Dendritic cell treated with granulocyte-macrophage colony-stimulating factor and Interleukin-4, amounts not matched to agents 40 ng/mL and 50 ng/mL, for 4 days (primary cell): ENCODE measurements at regions not wholly inside any gene's neighbourhood (a gene's known extent, or its start where the extent isn't known, plus 50 kb on each side); places are given as distances from the start of the nearest gene placed in this dataset.

Experiments used
- H3K27ac Mint-ChIP-seq: one replicate; pipeline ENCODE4 v1.8.0; 2022; ENCODE audit warnings: mild to moderate bottlenecking, mixed read lengths
- H3K27me3 Mint-ChIP-seq: one replicate; pipeline ENCODE4 v1.8.0; 2022; ENCODE audit warnings: mild to moderate bottlenecking, mixed read lengths
- H3K36me3 Mint-ChIP-seq: one replicate; pipeline ENCODE4 v1.8.0; 2022; ENCODE audit warnings: low read depth, mixed read lengths
- H3K4me1 Mint-ChIP-seq: one replicate; pipeline ENCODE4 v1.8.0; 2022; ENCODE audit warnings: low read depth, mixed read lengths
- H3K4me3 Mint-ChIP-seq: one replicate; pipeline ENCODE4 v1.8.0; 2022; ENCODE audit warnings: mild to moderate bottlenecking, moderate library complexity, mixed read lengths
- H3K9me3 Mint-ChIP-seq: one replicate; pipeline ENCODE4 v1.8.0; 2022; ENCODE audit warnings: mixed read lengths
- intact Hi-C: fragments of 100-400 bp; cut with micrococcal nuclease; formaldehyde crosslinking; loops from one replicate; pipeline ENCODE4 v1.15.0; 2022

DNA sequence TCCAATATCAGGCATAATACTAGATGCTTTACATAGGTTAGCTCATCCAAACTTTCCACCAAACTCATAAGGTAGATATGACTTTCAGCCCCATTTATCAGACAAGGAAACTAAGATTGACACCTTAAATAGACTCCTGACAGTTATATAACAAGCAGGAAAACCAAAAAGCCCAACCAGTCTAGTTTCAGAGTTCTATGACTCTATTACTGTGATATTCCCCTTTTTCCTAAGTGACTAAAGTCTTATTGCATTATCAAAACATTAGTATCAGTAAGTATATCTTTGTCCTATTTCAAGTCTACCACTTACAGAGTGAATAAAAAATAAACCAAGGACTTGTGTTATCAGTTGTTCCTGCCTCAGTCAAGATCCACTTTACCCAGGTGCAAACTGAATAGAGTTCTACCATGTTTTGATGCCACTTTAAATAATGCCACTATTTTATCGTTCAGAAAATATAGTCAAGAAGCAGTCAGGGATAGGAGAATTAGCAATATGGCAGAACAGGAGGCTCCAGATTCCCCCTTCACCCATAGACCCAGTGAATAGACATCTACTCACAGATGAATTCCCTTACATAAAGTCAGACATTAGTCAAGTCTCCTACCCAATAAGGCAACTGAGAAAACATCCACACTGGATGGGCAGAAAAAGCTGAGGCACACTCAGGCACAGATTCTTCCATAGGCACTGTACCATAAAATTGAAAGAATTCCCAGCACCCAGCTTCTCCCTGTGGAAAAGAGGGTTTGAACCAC is 74.1 kb downstream of the CRPPA start:
- H3K4me3 Mint-ChIP-seq = no peak overlapping the region
- no peaks in the 10 kb centered on the region for H3K4me1 Mint-ChIP-seq
- H3K27me3 Mint-ChIP-seq = no peaks in the 10 kb centered on the region
- intact Hi-C loops = no loop called here
- no peaks in the 10 kb centered on the region for H3K36me3 Mint-ChIP-seq
- no peak overlapping the region for H3K27ac Mint-ChIP-seq
- H3K9me3 Mint-ChIP-seq = peaks cover 30% of the 10 kb centered on the region

- Mint-ChIP-seq H3K27ac (no peak overlapping the region), H3K4me3 (no peak overlapping the region), H3K4me1 (no peaks in the 10 kb centered on the region), H3K27me3 (no peaks in the 10 kb centered on the region), H3K36me3 (no peaks in the 10 kb centered on the region), H3K9me3 (peaks cover 35% of the 10 kb centered on the region)
- intact Hi-C loops = no loop called here
These were observed 75.1 kb downstream of the CRPPA start for GRCh38 chr7:16345979-16346958.

DNA sequence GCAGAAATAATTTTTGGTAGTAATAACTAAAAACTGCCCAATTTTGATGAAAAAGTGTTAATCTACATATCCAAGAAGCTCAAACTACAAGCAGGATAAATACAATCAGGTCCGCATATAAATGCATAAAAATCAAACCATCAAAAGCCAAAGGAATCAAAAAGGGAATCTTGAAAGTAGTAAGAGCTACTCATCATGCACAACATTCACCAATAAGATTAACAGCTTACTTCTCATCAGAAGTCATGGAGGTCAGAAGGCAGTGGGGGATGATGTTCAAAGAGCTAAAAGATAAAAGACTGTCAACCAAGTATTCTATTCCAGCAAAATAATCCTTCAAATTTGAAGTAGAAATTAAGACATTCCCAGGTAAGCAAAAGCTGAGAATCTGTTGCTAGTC is 76.4 kb downstream of the CRPPA start:
- Mint-ChIP-seq H3K27ac (no peak overlapping the region), H3K27me3 (no peaks in the 10 kb centered on the region)
- intact Hi-C loops = no loop called here

GRCh38 chr7:16343612-16344011 is 77.7 kb downstream of the CRPPA start:
- no peak overlapping the region for H3K27ac Mint-ChIP-seq
- intact Hi-C loops = no loop called here

More for the DNA sequence above, 76.4 kb downstream of the CRPPA start:
- H3K36me3 Mint-ChIP-seq = no peaks in the 10 kb centered on the region
- H3K4me3 Mint-ChIP-seq = no peak overlapping the region
- H3K4me1 Mint-ChIP-seq = no peaks in the 10 kb centered on the region
- H3K9me3 Mint-ChIP-seq = peaks cover 35% of the 10 kb centered on the region

DNA sequence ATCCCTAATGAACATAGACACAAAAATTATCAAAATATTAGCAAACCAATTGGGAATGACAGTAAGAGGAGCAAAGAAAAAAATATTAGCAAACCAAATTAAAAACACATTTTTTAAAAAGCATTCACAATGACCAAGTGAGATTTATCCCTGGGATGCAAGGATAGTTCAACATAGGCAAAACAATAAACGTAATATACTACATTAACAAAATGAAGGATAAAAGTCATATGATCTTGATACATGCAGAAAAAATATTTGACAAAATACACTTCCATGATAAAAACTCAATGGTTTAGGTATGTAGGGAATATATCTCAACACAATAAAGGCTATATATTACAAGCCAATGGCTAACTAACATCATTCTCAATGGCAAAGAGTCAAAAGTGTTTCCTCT is 83.3 kb downstream of the CRPPA start:
- Mint-ChIP-seq H3K27me3 (no peaks in the 10 kb centered on the region), H3K27ac (no peak overlapping the region), H3K4me3 (no peak overlapping the region), H3K36me3 (no peaks in the 10 kb centered on the region), H3K9me3 (peaks cover 47% of the 10 kb centered on the region), H3K4me1 (no peaks in the 10 kb centered on the region)
- intact Hi-C loops = no loop called here

More at GRCh38 chr7:16343612-16344011, 77.7 kb downstream of the CRPPA start:
- no peaks in the 10 kb centered on the region for H3K27me3 Mint-ChIP-seq
- H3K4me1 Mint-ChIP-seq = no peaks in the 10 kb centered on the region
- no peak overlapping the region for H3K4me3 Mint-ChIP-seq
- no peaks in the 10 kb centered on the region for H3K36me3 Mint-ChIP-seq
- H3K9me3 Mint-ChIP-seq = peaks cover 26% of the 10 kb centered on the region

GRCh38 chr7:16326106-16326505 is 95.2 kb downstream of the CRPPA start:
- H3K4me3 Mint-ChIP-seq = no peak overlapping the region
- H3K27ac Mint-ChIP-seq = no peak overlapping the region
- no peaks in the 10 kb centered on the region for H3K4me1 Mint-ChIP-seq
- intact Hi-C loops = no loop called here
- peaks cover 19% of the 10 kb centered on the region for H3K9me3 Mint-ChIP-seq
- no peaks in the 10 kb centered on the region for H3K36me3 Mint-ChIP-seq
- H3K27me3 Mint-ChIP-seq = no peaks in the 10 kb centered on the region

DNA sequence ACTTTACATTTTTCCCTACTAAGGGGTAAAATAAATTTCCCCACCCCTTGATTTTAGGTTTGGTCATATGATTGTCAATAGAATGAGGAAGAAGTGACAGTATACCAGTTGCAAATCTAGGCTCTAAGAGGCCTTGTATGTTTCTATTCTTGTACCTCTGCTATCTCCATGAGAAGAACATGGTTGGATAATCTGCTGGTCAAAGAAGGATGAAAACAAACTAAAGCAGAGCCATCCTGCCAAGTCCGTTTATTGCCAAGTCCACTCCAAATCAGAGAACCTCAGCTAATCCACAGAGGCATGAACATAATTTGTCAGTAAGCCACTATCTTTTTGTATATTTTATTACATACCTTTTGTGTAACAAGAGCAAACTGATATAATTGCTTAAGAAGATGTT is 98.0 kb downstream of the CRPPA start:
- Mint-ChIP-seq H3K27me3 (no peaks in the 10 kb centered on the region), H3K9me3 (peaks cover 32% of the 10 kb centered on the region), H3K4me1 (no peaks in the 10 kb centered on the region), H3K4me3 (no peak overlapping the region), H3K36me3 (no peaks in the 10 kb centered on the region), H3K27ac (no peak overlapping the region)
- intact Hi-C loops = no loop called here

- H3K27me3 Mint-ChIP-seq = no peaks in the 10 kb centered on the region
- no peak overlapping the region for H3K27ac Mint-ChIP-seq
- no peak overlapping the region for H3K4me3 Mint-ChIP-seq
- H3K4me1 Mint-ChIP-seq = no peaks in the 10 kb centered on the region
- peaks cover 42% of the 10 kb centered on the region for H3K9me3 Mint-ChIP-seq
- intact Hi-C loops = no loop called here
- no peaks in the 10 kb centered on the region for H3K36me3 Mint-ChIP-seq
These were observed 101.2 kb downstream of the CRPPA start for GRCh38 chr7:16320099-16320660.

- Mint-ChIP-seq H3K9me3 (peaks cover 47% of the 10 kb centered on the region), H3K4me3 (no peak overlapping the region), H3K27ac (no peak overlapping the region), H3K36me3 (no peaks in the 10 kb centered on the region), H3K27me3 (no peaks in the 10 kb centered on the region), H3K4me1 (no peaks in the 10 kb centered on the region)
- intact Hi-C loops = no loop called here
These were observed 102.1 kb downstream of the CRPPA start for GRCh38 chr7:16318989-16319915.

DNA sequence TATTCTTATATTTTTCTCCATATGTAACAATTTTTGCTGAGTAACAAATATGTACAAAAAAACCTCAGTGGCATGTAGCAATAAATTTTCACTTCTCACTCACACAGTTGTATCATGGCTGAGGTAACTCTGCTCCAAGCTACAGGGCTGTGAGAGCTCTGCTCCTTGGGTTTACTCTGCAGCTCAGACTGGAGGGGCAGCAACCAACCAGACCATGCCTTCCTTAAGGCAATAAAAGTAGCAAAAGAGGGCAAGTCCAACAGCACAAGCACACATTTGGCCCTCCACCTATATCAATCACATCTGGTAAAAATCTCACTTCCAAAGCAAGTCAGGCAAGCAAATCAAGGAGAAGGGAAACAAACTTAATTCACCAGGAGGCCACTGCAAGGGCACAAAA is 102.9 kb downstream of the CRPPA start:
- Mint-ChIP-seq H3K36me3 (no peaks in the 10 kb centered on the region), H3K27me3 (no peaks in the 10 kb centered on the region), H3K4me1 (no peaks in the 10 kb centered on the region), H3K4me3 (no peak overlapping the region), H3K9me3 (peaks cover 40% of the 10 kb centered on the region), H3K27ac (no peak overlapping the region)
- intact Hi-C loops = no loop called here

DNA sequence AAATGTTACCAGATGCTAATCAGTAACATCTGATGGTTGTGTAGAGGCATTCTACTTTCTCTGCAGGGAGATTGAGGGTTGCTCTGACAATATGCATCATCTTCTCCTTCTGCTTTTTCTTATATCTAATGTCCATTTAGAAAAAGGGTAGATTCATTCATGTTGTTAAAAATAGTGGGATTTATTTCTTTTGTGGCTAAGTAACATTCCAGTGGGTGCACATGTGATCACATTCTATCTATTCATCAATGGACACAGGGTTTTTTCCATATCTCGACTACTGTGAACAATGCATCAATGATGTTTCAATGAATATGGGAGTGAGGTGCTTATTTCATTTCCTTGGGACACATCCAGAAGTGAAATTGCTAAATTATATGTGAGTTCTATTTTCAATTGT is 103.9 kb downstream of the CRPPA start:
- no peaks in the 10 kb centered on the region for H3K27me3 Mint-ChIP-seq

DNA sequence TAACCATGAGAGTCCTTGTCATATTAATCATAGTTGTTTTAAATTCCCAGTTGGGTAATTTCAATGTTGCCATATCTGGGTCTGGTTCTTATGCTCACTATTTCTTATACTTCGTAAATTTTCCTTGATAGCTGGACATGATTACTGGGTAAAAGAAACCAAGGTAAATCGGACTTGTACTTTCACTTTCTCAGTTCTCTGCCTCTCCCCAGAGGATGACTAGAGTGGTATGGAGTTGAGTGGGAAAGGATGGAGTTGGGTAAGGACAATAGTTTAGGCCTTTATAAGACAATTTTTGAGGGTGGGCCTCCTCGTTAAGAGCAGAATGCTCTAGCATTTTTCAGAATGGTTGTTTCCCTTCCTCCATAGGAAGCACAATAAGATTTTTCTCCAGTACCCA is 106.1 kb downstream of the CRPPA start:
- H3K4me3 Mint-ChIP-seq = no peak overlapping the region
- H3K27ac Mint-ChIP-seq = no peak overlapping the region
- H3K27me3 Mint-ChIP-seq = no peaks in the 10 kb centered on the region
- H3K9me3 Mint-ChIP-seq = peaks cover 38% of the 10 kb centered on the region
- H3K4me1 Mint-ChIP-seq = no peaks in the 10 kb centered on the region
- no peaks in the 10 kb centered on the region for H3K36me3 Mint-ChIP-seq
- intact Hi-C loops = no loop called here

More for the DNA sequence above, 103.9 kb downstream of the CRPPA start:
- Mint-ChIP-seq H3K9me3 (peaks cover 38% of the 10 kb centered on the region), H3K4me1 (no peaks in the 10 kb centered on the region), H3K27ac (no peak overlapping the region), H3K4me3 (no peak overlapping the region), H3K36me3 (no peaks in the 10 kb centered on the region)
- intact Hi-C loops = no loop called here

DNA sequence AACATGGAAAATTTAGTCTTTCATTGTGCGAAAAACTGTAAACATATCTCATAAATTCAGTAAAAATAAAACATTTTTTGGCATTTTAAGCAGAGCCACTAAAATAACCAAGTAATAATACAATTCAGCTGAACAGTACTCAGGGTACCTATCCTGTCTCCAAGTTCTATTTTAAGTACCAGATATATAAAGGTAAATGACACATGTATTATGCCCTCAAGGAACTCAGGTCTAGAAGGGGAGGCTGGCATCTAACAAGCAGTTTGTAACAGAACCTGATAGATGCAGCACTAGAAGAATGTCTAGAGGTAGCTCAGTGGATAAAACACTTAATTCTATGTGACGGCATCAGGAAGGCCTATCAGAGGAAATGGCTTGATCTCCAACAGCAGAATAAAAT is 112.2 kb downstream of the CRPPA start:
- Mint-ChIP-seq H3K4me3 (no peak overlapping the region), H3K9me3 (no peaks in the 10 kb centered on the region), H3K27me3 (no peaks in the 10 kb centered on the region), H3K4me1 (no peaks in the 10 kb centered on the region), H3K27ac (no peak overlapping the region), H3K36me3 (no peaks in the 10 kb centered on the region)
- intact Hi-C loops = no loop called here
